HepG2 (cell line): ENCODE measurements at regions not wholly inside any gene's neighbourhood (a gene's known extent, or its start where the extent isn't known, plus 50 kb on each side); places are given as distances from the start of the nearest gene placed in this dataset.
A peak's percentile ranks its signal among the peaks of the same experiment; 100 is the strongest.

Experiments used
- ADNP ChIP-seq: sonication (generic); formaldehyde crosslinking; IDR thresholded peaks from 2 replicates; pipeline ENCODE4 v1.4.0; 2020; ENCODE audit warnings: missing genetic modification reagents
- FOXK1 ChIP-seq: sonication (generic); formaldehyde crosslinking; IDR thresholded peaks from 2 replicates; pipeline ENCODE4 v1.4.0; 2020; ENCODE audit warnings: low read depth, missing genetic modification reagents, borderline replicate concordance
- NFE2L2 ChIP-seq: fragments of 150-350 bp; IDR thresholded peaks from 2 replicates; pipeline ENCODE4 v1.6.1; 2014; ENCODE audit warnings: low read length
- SMC3 ChIP-seq: IDR thresholded peaks from 2 replicates; pipeline ENCODE4 v1.6.1; 2011; ENCODE audit warnings: low read length, improper control_type of control experiment
- SOX5 ChIP-seq: IDR thresholded peaks from 2 replicates; pipeline ENCODE4 v1.6.1; 2016; ENCODE audit warnings: borderline replicate concordance
- STAT5B ChIP-seq: sonication (generic); formaldehyde crosslinking; IDR thresholded peaks from 2 replicates; pipeline ENCODE4 v1.4.0; 2020; ENCODE audit warnings: missing genetic modification reagents
- XRCC5 ChIP-seq: fragments of 200-400 bp; formaldehyde crosslinking; optimal IDR thresholded peaks from 2 replicates; pipeline ENCODE3; 2017; ENCODE audit warnings: mild to moderate bottlenecking, low read length
- YEATS4 ChIP-seq: sonication (generic); formaldehyde crosslinking; IDR thresholded peaks from 2 replicates; pipeline ENCODE4 v1.4.0; 2020; ENCODE audit warnings: missing genetic modification reagents, borderline replicate concordance
- ZFP62 ChIP-seq: sonication (generic); formaldehyde crosslinking; IDR thresholded peaks from 2 replicates; pipeline ENCODE4 v1.4.0; 2020; ENCODE audit warnings: missing genetic modification reagents
- ZNF225 ChIP-seq: sonication (generic); formaldehyde crosslinking; IDR thresholded peaks from 2 replicates; pipeline ENCODE4 v1.4.0; 2020; ENCODE audit warnings: mild to moderate bottlenecking, missing genetic modification reagents
- ZNF232 ChIP-seq: sonication (generic); formaldehyde crosslinking; IDR thresholded peaks from 2 replicates; pipeline ENCODE4 v1.4.0; 2020; ENCODE audit warnings: missing genetic modification reagents, borderline replicate concordance
- ZNF33A ChIP-seq: sonication (generic); formaldehyde crosslinking; IDR thresholded peaks from 2 replicates; pipeline ENCODE4 v1.5.1; 2020; ENCODE audit warnings: missing genetic modification reagents, mild to moderate bottlenecking, moderate library complexity, borderline replicate concordance
- ZNF589 ChIP-seq: sonication (generic); formaldehyde crosslinking; conservative IDR thresholded peaks from 2 replicates; pipeline ENCODE4 v1.8.0; 2022; ENCODE audit warnings: mild to moderate bottlenecking, moderate library complexity, missing genetic modification reagents
- TF ChIP-seq, protein P1 (sequence below): sonication (generic); formaldehyde crosslinking; IDR thresholded peaks from 2 replicates; pipeline ENCODE4 v1.5.0; 2020; ENCODE audit warnings: mild to moderate bottlenecking, missing genetic modification reagents
- TF ChIP-seq, protein P2 (sequence below): IDR thresholded peaks from 2 replicates; pipeline ENCODE4 v1.6.1; 2016; ENCODE audit warnings: missing compliant biosample characterization, missing genetic modification reagents, borderline replicate concordance
- TF ChIP-seq, protein P3 (sequence below): sonication (generic); formaldehyde crosslinking; IDR thresholded peaks from 2 replicates; pipeline ENCODE4 v1.4.0; 2020; ENCODE audit warnings: missing genetic modification reagents
- TF ChIP-seq, protein P4 (sequence below): sonication (generic); formaldehyde crosslinking; IDR thresholded peaks from 2 replicates; pipeline ENCODE4 v1.5.0; 2020; ENCODE audit warnings: missing genetic modification reagents
- TF ChIP-seq, protein P5 (sequence below): IDR thresholded peaks from 2 replicates; pipeline ENCODE4 v1.6.1; 2018; ENCODE audit warnings: missing genetic modification reagents, mild to moderate bottlenecking, missing compliant biosample characterization
- TF ChIP-seq, protein P6 (sequence below): sonication (generic); formaldehyde crosslinking; IDR thresholded peaks from 2 replicates; pipeline ENCODE4 v1.4.0; 2020; ENCODE audit warnings: missing genetic modification reagents, borderline replicate concordance

DNA sequence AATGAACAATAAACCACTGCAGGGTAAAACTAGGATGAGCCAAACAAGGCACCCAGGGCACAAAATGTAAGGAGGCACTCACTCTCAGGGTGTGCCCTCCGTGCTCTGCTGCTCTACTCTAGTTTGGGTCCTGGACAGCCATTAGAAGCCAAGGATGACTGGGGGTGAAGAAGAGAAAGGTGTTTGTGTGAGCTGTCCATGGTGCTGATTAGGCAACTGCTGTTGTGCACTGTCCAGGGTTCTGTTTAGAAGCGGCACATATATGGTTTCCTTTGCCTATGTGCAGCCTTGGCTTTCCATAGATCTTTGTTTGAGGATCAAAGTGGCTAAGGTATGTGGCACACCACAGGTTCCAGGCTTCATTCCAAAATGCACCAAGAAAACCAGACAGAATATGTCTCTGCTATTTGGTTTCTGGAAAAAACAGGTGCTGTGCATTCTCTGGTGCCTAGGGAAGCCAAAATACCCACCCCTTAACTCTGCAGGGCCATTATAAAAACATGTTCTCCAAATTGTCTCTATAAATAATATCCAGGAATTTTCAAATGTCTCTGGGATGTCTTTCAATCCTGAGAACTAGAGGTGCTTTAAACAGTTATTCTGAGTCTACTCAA lies 123.5 kb downstream of the CBLN1 start (continued):
- TF ChIP-seq, protein P1, sequence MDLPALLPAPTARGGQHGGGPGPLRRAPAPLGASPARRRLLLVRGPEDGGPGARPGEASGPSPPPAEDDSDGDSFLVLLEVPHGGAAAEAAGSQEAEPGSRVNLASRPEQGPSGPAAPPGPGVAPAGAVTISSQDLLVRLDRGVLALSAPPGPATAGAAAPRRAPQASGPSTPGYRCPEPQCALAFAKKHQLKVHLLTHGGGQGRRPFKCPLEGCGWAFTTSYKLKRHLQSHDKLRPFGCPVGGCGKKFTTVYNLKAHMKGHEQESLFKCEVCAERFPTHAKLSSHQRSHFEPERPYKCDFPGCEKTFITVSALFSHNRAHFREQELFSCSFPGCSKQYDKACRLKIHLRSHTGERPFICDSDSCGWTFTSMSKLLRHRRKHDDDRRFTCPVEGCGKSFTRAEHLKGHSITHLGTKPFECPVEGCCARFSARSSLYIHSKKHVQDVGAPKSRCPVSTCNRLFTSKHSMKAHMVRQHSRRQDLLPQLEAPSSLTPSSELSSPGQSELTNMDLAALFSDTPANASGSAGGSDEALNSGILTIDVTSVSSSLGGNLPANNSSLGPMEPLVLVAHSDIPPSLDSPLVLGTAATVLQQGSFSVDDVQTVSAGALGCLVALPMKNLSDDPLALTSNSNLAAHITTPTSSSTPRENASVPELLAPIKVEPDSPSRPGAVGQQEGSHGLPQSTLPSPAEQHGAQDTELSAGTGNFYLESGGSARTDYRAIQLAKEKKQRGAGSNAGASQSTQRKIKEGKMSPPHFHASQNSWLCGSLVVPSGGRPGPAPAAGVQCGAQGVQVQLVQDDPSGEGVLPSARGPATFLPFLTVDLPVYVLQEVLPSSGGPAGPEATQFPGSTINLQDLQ, result peak; percentile 80; the same call in 1 of the 2 replicates
- TF ChIP-seq, protein P2, sequence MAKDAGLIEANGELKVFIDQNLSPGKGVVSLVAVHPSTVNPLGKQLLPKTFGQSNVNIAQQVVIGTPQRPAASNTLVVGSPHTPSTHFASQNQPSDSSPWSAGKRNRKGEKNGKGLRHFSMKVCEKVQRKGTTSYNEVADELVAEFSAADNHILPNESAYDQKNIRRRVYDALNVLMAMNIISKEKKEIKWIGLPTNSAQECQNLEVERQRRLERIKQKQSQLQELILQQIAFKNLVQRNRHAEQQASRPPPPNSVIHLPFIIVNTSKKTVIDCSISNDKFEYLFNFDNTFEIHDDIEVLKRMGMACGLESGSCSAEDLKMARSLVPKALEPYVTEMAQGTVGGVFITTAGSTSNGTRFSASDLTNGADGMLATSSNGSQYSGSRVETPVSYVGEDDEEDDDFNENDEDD (CRISPR knock-in tag), result peak; percentile 66; the same call in 1 of the 2 replicates
- TF ChIP-seq ZNF232 (peak; percentile 99), ZNF33A (CRISPR knock-in tag) (no peak), SOX5 (CRISPR knock-in tag) (peak; percentile 58; the same call in 1 of the 2 replicates), ZFP62 (CRISPR knock-in tag) (no peak), ADNP (CRISPR knock-in tag) (no peak), YEATS4 (CRISPR knock-in tag) (0 out of 2 replicates have a peak, but pooled peaks have one; percentile 33), ZNF589 (CRISPR knock-in tag) (peak; percentile 87), ZNF225 (CRISPR knock-in tag) (no peak; the same call in 1 of the 2 replicates), SMC3 (no peak), NFE2L2 (no peak), STAT5B (CRISPR knock-in tag) (peak; percentile 99), XRCC5 (peak; percentile 42), FOXK1 (CRISPR knock-in tag) (peak; percentile 97; the same call in 1 of the 2 replicates)
- TF ChIP-seq, protein P3, sequence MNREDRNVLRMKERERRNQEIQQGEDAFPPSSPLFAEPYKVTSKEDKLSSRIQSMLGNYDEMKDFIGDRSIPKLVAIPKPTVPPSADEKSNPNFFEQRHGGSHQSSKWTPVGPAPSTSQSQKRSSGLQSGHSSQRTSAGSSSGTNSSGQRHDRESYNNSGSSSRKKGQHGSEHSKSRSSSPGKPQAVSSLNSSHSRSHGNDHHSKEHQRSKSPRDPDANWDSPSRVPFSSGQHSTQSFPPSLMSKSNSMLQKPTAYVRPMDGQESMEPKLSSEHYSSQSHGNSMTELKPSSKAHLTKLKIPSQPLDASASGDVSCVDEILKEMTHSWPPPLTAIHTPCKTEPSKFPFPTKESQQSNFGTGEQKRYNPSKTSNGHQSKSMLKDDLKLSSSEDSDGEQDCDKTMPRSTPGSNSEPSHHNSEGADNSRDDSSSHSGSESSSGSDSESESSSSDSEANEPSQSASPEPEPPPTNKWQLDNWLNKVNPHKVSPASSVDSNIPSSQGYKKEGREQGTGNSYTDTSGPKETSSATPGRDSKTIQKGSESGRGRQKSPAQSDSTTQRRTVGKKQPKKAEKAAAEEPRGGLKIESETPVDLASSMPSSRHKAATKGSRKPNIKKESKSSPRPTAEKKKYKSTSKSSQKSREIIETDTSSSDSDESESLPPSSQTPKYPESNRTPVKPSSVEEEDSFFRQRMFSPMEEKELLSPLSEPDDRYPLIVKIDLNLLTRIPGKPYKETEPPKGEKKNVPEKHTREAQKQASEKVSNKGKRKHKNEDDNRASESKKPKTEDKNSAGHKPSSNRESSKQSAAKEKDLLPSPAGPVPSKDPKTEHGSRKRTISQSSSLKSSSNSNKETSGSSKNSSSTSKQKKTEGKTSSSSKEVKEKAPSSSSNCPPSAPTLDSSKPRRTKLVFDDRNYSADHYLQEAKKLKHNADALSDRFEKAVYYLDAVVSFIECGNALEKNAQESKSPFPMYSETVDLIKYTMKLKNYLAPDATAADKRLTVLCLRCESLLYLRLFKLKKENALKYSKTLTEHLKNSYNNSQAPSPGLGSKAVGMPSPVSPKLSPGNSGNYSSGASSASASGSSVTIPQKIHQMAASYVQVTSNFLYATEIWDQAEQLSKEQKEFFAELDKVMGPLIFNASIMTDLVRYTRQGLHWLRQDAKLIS (CRISPR knock-in tag), result no peak
- TF ChIP-seq, protein P4, sequence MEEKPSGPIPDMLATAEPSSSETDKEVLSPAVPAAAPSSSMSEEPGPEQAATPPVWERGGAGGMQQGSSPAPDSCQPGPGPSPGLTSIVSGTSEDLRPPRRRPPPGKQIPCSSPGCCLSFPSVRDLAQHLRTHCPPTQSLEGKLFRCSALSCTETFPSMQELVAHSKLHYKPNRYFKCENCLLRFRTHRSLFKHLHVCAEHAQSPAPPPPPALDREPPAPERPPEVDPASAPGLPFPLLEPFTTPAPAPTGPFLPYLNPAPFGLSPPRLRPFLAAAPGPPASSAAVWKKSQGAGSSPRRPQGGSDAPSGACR (CRISPR knock-in tag), result peak; percentile 44; the same call in 1 of the 2 replicates
- TF ChIP-seq, protein P5, sequence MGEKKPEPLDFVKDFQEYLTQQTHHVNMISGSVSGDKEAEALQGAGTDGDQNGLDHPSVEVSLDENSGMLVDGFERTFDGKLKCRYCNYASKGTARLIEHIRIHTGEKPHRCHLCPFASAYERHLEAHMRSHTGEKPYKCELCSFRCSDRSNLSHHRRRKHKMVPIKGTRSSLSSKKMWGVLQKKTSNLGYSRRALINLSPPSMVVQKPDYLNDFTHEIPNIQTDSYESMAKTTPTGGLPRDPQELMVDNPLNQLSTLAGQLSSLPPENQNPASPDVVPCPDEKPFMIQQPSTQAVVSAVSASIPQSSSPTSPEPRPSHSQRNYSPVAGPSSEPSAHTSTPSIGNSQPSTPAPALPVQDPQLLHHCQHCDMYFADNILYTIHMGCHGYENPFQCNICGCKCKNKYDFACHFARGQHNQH (CRISPR knock-in tag), result peak; percentile 96; the same call in 1 of the 2 replicates
- TF ChIP-seq, protein P6, sequence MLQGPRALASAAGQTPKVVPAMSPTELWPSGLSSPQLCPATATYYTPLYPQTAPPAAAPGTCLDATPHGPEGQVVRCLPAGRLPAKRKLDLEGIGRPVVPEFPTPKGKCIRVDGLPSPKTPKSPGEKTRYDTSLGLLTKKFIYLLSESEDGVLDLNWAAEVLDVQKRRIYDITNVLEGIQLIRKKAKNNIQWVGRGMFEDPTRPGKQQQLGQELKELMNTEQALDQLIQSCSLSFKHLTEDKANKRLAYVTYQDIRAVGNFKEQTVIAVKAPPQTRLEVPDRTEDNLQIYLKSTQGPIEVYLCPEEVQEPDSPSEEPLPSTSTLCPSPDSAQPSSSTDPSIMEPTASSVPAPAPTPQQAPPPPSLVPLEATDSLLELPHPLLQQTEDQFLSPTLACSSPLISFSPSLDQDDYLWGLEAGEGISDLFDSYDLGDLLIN (CRISPR knock-in tag), result peak; percentile 94; the same call in 1 of the 2 replicates
